ENCODE measurements at regions not wholly inside any gene's neighbourhood (a gene's known extent, or its start where the extent isn't known, plus 50 kb on each side); places are given as distances from the start of the nearest gene placed in this dataset.

DNA sequence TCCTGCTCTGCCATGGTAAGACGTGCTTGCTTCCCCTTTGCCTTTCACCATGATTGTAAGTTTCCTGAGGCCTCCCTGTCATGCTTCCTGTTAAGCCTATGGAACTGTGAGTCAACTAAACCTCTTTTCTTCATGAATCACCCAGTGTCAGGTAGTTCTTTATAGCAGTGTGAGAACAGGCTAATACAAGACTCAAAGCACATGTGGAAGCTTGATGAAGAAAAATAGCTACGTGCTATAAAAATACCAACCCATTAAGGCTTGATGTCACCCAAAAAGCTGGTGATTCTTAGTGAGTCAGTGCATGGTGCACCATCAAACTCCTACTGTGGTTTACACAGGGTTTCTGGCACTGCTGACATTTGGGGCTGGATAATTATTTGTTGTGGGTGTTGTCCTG, 332.2 kb downstream of the TMEM167A start:
- TF ChIP-seq EZH2 (IDR thresholded peaks at IDR 0.05; ENCODE audit: borderline replicate concordance, low read depth, low read length, poor library complexity, severe bottlenecking), result no peak
- TF ChIP-seq, protein P1, sequence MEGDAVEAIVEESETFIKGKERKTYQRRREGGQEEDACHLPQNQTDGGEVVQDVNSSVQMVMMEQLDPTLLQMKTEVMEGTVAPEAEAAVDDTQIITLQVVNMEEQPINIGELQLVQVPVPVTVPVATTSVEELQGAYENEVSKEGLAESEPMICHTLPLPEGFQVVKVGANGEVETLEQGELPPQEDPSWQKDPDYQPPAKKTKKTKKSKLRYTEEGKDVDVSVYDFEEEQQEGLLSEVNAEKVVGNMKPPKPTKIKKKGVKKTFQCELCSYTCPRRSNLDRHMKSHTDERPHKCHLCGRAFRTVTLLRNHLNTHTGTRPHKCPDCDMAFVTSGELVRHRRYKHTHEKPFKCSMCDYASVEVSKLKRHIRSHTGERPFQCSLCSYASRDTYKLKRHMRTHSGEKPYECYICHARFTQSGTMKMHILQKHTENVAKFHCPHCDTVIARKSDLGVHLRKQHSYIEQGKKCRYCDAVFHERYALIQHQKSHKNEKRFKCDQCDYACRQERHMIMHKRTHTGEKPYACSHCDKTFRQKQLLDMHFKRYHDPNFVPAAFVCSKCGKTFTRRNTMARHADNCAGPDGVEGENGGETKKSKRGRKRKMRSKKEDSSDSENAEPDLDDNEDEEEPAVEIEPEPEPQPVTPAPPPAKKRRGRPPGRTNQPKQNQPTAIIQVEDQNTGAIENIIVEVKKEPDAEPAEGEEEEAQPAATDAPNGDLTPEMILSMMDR (conservative IDR thresholded peaks at IDR 0.05; ENCODE audit: low read depth, low read length), result no peak

Data from A673 (cell line).